G401 (cell line): ENCODE measurements at regions not wholly inside any gene's neighbourhood (a gene's known extent, or its start where the extent isn't known, plus 50 kb on each side); places are given as distances from the start of the nearest gene placed in this dataset.
"Not testable (repeated sequence)": the region's sequence is repeated elsewhere in the genome, so short reads cannot be mapped to it uniquely, and the experiment has no call there.

Experiments
- DNase-seq: peaks from one replicate; pipeline ENCODE4 v3.0.0-alpha.2; 2015; ENCODE audit warnings: low spot score
- in situ Hi-C: cut with HindIII; loops from 2 replicates; pipeline ENCODE4 v1.10.0; 2016; ENCODE audit warnings: low sequenced_read_pairs, mixed read lengths

DNA sequence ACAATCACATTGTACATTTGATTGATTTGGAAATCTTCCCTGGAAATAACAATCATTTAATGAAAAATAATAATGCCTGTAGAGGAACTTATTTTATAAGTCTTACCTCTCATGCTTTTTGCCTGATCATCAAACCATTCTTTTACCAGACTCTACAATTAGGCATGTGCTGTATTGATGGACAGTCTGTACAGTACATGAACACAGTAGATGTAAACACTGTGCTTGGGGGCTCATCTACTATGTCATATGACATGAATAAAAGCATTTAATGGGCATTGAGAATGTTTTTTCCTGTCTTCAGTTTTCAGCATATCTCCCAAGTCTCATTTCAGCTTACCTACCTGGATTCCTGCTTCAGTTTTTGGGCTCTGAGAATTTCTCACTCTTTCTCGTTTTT is 1070.9 kb downstream of the STIM2 start:
- in situ Hi-C loops: no loop called here
- no peak for DNase-seq

DNA sequence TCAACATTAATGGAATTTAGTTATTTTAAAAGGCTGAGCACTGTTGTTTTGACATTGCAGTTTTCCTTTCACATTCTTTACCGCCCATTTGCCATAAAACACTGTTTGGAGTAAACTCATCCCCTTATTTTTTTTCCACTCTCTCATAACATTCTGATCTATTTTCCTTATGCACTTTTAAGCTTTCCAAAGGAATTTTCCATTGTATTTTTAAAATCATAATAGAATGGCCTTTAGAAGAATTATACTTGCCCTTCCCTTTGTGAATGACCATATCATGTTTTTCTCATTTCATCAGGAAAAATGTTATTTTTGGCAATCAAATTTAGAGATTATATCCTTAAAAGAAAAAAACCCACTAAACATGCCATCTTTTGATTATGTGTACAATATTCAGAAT is 1074.2 kb downstream of the STIM2 start:
- DNase-seq: no peak
- in situ Hi-C loops: no loop called here

- DNase-seq: no peak
- in situ Hi-C loops: no loop called here
These were observed 1086.2 kb downstream of the STIM2 start for GRCh38 chr4:27946799-27947198.

DNA sequence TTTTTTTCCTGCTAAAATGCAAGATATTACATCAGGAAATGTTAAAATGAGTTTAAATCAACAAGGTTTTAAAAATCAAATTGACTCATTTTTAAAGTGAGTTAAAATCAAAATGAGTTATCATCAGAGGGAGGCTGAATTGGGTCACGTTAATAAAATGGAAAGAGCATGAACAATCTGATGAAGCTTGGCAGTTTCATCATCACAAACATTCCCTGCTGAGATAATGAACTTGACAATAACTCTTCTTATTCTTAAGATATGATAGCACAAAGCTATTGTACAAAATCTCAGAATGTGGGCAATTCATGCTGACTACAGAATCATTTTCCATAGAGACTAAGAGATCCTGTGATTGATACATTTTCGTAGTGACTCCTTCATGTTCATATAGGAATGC is 1086.7 kb downstream of the STIM2 start:
- in situ Hi-C loops: no loop called here
- no peak for DNase-seq

DNA sequence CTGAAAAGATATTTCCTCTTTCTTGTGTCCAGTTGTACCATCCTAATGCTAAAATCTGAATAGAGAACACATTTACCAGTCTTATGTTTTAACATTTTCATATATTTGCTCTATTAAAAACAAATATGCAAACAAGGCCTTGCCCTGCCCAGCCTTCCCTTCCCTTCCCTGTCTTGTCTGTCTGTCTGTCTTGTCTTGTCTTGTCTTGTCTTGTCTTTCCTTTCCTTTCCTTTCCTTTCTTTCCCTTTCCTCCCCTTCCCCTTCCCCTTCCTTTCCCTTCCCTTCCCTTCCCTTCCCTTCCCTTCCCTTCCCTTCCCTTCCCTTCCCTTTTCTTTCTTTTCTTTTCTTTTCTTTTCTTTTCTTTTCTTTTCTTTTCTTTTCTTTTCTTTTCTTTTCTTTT is 1103.5 kb downstream of the STIM2 start:
- in situ Hi-C loops: no loop called here
- no peak for DNase-seq

DNA sequence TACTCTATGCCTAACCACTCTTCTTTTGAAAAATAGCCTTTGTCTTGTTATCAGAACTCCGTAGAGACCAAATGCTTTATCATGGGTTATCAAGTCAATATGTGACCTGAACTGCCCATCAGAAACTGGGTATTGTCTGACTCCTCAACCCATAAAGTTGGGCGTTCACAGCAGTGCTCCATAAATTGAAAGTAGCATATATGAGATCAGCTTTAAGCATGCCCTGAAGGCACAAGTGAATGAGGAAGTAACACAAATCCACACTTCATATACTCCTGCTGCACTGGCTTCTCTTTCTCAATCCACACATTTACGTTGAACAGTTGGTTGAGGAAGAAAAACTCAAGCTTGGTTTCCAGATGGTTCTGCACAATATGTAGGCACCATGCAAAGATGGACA is 1106.0 kb downstream of the STIM2 start:
- DNase-seq: no peak
- in situ Hi-C loops: no loop called here

DNA sequence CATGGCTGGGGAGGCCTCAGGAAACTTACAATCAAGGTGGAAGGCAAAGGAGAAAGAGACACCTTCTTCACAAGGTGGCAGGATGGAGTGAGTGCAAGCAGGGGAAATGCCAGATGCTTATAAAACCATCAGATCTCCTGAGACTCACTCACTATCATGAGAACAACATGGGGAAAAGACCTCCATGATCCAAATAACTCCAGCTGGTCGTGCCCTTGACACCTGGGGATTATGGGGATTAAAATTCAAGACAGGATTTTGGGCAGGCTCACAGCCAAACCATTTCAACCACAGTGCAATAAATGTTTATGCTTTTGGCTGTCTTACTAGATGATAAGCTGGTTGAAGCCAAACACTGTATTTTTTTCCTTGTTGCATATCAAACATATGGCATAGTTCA is 1112.4 kb downstream of the STIM2 start:
- no peak for DNase-seq
- in situ Hi-C loops: no loop called here

- in situ Hi-C loops: no loop called here
- DNase-seq: no peak
These were observed 1113.1 kb downstream of the STIM2 start for GRCh38 chr4:27973700-27974099.

DNA sequence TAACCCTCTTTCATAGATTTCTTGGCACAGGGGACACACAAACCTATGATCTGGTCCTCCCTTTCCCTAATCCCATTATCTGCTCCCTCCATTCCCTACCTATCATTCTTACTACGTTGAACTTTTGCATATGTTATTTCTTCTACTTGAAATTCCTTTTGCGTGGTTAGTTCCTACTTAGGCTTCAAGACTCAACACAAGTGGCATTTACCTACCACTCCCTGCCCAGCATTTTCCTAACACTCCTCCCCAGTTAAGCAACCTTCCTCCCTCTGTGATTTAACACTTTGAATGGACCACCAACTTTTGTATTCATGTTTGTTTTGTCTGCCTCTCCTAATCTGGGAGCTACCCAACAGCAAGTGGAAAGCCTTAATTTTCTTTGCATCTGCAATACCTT is 1113.7 kb downstream of the STIM2 start:
- in situ Hi-C loops: no loop called here
- no peak for DNase-seq

DNA sequence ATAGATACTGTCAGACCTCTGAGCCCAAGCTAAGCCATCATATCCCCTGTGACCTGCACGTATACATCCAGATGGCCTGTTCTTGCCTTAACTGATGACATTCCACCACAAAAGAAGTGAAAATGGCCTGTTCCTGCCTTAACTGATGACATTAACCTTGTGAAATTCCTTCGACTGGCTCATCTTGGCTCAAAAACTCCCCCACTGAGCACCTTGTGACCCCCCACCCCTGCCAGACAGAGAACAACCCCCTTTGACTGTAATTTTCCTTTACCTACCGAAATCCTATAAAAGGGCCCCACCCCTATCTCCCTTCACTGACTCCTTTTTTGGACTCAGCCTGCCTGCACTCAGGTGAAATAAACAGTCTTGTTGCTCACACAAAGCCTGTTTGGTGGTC is 1114.2 kb downstream of the STIM2 start:
- DNase-seq, in situ Hi-C loops: not testable (repeated sequence)

DNA sequence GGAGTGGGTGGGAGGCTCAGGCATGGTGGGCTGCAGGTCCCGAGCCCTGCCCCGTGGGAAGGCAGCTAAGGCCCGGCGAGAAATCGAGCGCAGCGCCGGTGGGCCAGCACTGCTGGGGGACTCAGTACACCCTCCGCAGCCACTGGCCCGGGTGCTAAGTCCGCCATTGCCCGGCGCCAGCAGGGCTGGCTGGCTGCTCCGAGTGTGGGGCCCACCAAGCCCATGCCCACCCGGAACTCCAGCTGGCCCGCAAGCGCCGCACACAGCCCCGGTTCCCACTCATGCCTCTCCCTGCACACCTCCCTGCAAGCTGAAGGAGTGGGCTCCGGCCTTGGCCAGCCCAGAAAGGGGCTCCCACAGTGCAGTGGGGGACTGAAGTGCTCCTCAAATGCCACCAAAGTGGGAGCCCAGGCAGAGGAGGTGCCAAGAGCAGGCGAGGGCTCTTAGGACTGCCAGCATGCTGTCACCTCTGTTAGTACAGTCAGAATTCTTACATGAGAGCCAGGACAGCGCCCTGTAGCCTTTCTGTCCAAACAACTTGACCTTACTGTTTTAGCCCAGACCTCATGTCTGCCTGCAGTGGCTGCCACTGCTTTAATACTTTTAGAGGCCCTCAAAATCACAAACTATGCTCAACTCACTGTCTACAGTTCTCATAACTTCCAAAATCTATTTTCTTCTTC is 1117.9 kb downstream of the STIM2 start:
- in situ Hi-C loops, DNase-seq: not testable (repeated sequence)

GRCh38 chr4:27985522-27985921 is 1124.9 kb downstream of the STIM2 start:
- in situ Hi-C loops: no loop called here
- DNase-seq: no peak

DNA sequence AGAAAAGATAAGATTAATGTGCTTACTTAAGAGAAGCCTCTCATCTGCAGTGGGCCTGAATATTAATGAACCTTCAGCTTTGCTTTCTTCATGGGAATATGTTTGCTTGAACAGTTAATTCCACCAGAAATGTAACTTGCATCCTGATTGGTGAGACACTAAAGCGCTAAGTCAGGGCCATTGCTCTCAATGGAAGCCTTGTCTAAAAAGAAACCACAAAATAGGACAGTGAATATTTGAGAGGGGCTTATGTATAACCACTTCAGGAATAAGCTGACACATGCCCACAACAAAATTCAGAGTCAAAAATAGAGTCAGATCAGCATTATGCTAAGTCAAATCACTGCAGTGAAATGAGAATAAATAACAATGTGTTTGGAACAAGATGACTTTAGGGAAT is 1125.8 kb downstream of the STIM2 start:
- in situ Hi-C loops: no loop called here
- DNase-seq: no peak

DNA sequence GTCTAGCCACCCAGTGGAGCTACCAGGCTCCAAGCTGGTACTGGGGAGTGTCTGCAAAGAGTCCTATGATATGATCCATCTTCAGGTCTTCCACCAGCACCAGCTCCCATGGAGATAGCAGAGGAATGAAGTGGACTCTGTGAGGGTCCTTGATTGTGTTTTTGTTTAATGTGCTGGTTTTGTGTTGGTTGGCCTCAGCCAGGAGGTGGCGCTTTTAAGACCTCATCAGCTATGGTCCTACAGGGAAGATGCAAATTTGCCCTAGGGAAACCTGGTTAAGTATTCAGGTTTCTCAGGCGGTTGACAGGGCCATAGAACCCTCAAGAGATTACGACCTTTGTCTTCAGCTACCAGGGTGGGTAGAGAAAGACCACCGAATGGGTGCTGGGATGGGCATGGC is 1141.1 kb downstream of the STIM2 start:
- no peak for DNase-seq
- in situ Hi-C loops: no loop called here

- in situ Hi-C loops: no loop called here
- DNase-seq: no peak
These were observed 1143.9 kb downstream of the STIM2 start for GRCh38 chr4:28004520-28004919.

DNA sequence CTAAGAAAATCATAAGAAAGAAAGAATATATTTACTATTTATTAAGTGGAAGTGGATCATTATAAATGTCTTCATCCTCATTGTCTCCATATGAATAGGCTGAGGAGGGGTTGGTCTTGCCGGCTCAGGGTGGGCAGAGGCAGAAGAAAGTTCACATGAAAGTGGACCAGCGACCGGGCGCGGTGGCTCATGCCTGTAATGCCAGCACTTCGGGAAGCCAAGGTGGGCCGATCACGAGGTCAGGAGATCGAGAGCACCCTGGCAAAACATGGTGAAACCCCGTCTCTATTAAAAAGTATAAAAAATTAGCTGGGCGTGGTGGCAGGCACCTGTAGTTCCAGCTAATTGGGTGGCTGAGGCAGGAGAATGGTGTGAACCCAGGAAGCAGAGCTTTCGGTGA is 1145.4 kb downstream of the STIM2 start:
- no peak for DNase-seq
- in situ Hi-C loops: no loop called here

DNA sequence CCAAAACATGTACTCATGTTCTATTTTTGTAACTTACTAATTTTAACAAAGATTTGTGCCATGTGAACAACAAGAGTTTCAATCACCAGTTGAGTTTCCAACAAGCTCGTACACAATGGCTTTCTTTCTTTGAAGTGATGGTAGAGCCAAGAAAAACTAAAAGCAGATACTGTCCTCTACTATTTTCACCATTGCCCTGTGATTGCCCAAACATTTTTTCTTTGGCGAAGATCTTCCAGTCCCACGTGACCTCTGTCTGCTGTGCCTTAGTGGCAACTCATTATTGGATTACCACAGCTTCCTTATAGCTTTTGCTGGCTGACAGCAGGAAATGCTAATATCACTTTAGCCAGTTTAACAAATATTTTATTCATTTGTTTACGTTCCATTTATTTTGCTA is 1147.1 kb downstream of the STIM2 start:
- DNase-seq: no peak
- in situ Hi-C loops: no loop called here

DNA sequence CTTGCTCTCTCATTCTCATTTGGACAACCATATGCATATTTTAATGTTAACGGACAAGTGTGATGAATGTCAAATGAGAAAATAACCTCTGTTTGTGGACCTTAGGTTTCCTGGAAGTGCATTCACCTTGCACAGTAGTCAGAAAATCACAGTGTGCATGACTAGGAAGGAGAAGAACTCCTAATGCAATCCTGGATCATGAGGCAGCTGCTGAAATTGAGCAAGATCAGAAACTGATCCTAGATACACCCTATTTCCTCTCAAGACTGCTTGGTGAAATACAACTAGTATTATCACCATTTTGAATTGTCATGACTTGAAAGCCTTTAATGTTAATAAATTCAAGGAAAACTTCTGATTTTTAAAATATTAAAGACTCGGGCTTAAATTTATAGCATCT is 1148.9 kb downstream of the STIM2 start:
- no peak for DNase-seq
- in situ Hi-C loops: no loop called here

- in situ Hi-C loops: no loop called here
These were observed 1150.1 kb downstream of the STIM2 start for GRCh38 chr4:28010577-28011240.

DNA sequence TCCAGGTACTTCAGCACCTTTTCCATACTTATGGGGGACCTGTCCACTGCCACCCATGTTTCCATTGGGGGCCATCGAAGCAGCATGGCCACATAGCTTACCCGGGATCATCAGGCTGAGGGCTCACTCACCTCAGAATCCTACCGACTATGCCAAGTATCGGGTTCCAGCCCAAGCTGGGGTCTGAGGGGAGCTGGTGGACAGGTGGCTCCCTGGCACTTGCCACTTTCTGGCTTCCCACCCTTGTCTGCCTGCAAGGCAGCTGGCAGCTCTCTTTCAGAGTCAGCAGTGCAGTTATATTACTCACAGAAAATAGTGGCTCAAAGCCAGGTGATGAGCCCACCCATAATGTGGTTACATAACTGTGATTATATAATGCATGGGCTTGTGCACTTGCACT is 1153.8 kb downstream of the STIM2 start:
- in situ Hi-C loops: no loop called here
- DNase-seq: no peak

More at GRCh38 chr4:28010577-28011240, 1150.1 kb downstream of the STIM2 start:
- no peak for DNase-seq

DNA sequence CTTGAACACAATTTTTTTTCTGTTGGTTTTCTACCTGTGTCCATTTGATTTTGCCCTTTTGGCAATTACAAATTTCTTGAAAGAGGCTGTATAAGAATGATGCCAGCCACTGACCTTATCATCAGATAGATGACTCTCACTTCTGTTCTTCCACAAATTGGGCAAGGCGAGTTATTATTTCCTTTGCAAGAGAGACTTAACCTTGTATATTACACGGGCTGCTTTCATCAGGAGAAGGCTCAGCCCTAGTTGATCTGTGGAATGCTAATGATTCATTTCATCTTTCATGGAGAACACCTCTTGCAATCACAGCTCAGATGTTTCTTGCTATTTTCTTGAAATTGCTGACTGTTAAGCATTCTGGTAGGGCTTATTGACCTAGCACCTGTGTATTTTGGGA is 1155.4 kb downstream of the STIM2 start:
- DNase-seq: no peak
- in situ Hi-C loops: no loop called here
